GM12875 (cell line): ENCODE measurements at regions not wholly inside any gene's neighbourhood (a gene's known extent, or its start where the extent isn't known, plus 50 kb on each side); places are given as distances from the start of the nearest gene placed in this dataset.

ENCODE experiments used
- H3K4me3 ChIP-seq: one replicate; pipeline ENCODE4 v1.5.1; 2011; ENCODE audit warnings: low read depth, low read length, control low read depth
- CTCF ChIP-seq: IDR thresholded peaks from 2 replicates; pipeline ENCODE4 v1.5.1; 2011; ENCODE audit warnings: low read depth, mild to moderate bottlenecking, control low read depth, inconsistent platforms, low read length, moderate library complexity, borderline replicate concordance; ENCODE audit not compliant: insufficient read depth

GRCh38 chr12:111275308-111275707 lies 93.6 kb downstream of the PHETA1 start:
- no peak overlapping the region for H3K4me3 ChIP-seq
- no peak for TF ChIP-seq CTCF

- H3K4me3 ChIP-seq: no peak overlapping the region
- peak; percentile 41; the same call in 1 of the 2 replicates for TF ChIP-seq CTCF
These were observed 94.1 kb downstream of the PHETA1 start for GRCh38 chr12:111274777-111275176.

GRCh38 chr12:111271674-111272418 lies 97.0 kb downstream of the PHETA1 start:
- H3K4me3 ChIP-seq: no peak overlapping the region
- TF ChIP-seq CTCF: no peak

- H3K4me3 ChIP-seq: no peak overlapping the region
- no peak for TF ChIP-seq CTCF
These were observed 98.1 kb downstream of the PHETA1 start for GRCh38 chr12:111270774-111271173.

GRCh38 chr12:111270239-111270638 lies 98.7 kb downstream of the PHETA1 start:
- no peak overlapping the region for H3K4me3 ChIP-seq
- TF ChIP-seq CTCF: no peak

GRCh38 chr12:111269718-111270117 lies 99.2 kb downstream of the PHETA1 start:
- H3K4me3 ChIP-seq: no peak overlapping the region
- TF ChIP-seq CTCF: no peak
